ENCODE measurements at regions not wholly inside any gene's neighbourhood (a gene's known extent, or its start where the extent isn't known, plus 50 kb on each side); places are given as distances from the start of the nearest gene placed in this dataset.

DNA sequence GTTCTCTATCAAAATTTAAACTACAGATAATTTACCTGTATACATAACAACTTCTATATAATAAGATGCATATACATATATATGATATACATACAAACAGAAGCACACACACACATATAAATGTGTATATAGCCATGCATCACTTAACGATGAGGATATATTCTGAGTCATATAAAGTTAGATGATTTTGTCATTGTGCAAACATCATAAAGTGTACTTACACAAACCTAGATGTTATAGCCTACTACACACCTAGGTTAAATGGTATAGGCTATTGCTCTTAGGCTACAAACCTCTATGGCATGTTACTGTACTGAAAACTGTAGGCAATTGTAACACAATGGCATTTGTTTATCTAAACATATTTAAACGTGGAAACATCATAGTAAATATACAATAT lies 937.6 kb upstream of the KCND2 start:
- no peak overlapping the region for H3K9ac ChIP-seq (ENCODE audit: low read length)
- no peak overlapping the region for H3K4me3 ChIP-seq (ENCODE audit: low read length)
- no peaks in the 10 kb centered on the region for H3K79me2 ChIP-seq (ENCODE audit: low read length)
- H3K27ac ChIP-seq (ENCODE audit: low read length): no peak overlapping the region
- H3K9me3 ChIP-seq (ENCODE audit: insufficient read depth, low read length): no peaks in the 10 kb centered on the region
- H3K27me3 ChIP-seq (ENCODE audit: low read depth, low read length): no peaks in the 10 kb centered on the region
- H3K4me2 ChIP-seq (ENCODE audit: low read length): no peak overlapping the region
- no peaks in the 10 kb centered on the region for H4K20me1 ChIP-seq (ENCODE audit: insufficient read depth, low read length)
- no peaks in the 10 kb centered on the region for H3K36me3 ChIP-seq (replicated peaks; ENCODE audit: low read depth, low read length)
- no peaks in the 10 kb centered on the region for H3K4me1 ChIP-seq (ENCODE audit: low read length)
- TF ChIP-seq EZH2phosphoT487 (IDR thresholded peaks at IDR 0.05; ENCODE audit: low read depth): no peak
- TF ChIP-seq, protein P1, sequence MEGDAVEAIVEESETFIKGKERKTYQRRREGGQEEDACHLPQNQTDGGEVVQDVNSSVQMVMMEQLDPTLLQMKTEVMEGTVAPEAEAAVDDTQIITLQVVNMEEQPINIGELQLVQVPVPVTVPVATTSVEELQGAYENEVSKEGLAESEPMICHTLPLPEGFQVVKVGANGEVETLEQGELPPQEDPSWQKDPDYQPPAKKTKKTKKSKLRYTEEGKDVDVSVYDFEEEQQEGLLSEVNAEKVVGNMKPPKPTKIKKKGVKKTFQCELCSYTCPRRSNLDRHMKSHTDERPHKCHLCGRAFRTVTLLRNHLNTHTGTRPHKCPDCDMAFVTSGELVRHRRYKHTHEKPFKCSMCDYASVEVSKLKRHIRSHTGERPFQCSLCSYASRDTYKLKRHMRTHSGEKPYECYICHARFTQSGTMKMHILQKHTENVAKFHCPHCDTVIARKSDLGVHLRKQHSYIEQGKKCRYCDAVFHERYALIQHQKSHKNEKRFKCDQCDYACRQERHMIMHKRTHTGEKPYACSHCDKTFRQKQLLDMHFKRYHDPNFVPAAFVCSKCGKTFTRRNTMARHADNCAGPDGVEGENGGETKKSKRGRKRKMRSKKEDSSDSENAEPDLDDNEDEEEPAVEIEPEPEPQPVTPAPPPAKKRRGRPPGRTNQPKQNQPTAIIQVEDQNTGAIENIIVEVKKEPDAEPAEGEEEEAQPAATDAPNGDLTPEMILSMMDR (IDR thresholded peaks at IDR 0.05; ENCODE audit: low read depth, low read length): no peak
- H2AFZ ChIP-seq (ENCODE audit: low read depth, low read length): no peak overlapping the region

DNA sequence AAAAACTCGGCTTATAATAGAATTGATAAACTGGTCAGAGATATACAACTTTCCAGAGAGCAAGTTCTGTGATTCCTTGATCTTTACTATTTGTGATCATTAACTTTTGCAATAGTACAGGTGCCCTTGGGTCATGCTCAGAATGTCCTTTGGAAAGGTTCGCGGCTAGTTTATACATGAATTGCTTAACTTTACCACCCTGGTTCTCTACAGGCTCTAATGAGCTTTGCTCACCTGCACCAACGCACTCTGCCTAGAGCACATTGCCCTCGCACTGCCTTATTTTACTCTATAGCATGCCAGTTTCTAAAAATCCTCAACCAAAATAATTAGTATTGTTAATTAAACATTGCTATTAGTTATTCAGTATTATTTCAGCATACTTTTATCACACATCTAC lies 931.2 kb upstream of the KCND2 start:
- Histone ChIP-seq H4K20me1 (ENCODE audit: insufficient read depth, low read length) (no peaks in the 10 kb centered on the region), H3K9me3 (ENCODE audit: insufficient read depth, low read length) (no peaks in the 10 kb centered on the region), H3K79me2 (ENCODE audit: low read length) (no peaks in the 10 kb centered on the region), H3K4me1 (ENCODE audit: low read length) (no peaks in the 10 kb centered on the region), H3K9ac (ENCODE audit: low read length) (no peak overlapping the region), H3K27me3 (ENCODE audit: low read depth, low read length) (no peaks in the 10 kb centered on the region), H3K4me3 (ENCODE audit: low read length) (no peak overlapping the region), H3K4me2 (ENCODE audit: low read length) (no peak overlapping the region), H3K36me3 (replicated peaks; ENCODE audit: low read depth, low read length) (no peaks in the 10 kb centered on the region), H2AFZ (ENCODE audit: low read depth, low read length) (no peak overlapping the region), H3K27ac (ENCODE audit: low read length) (no peak overlapping the region)
- TF ChIP-seq, protein P1 (IDR thresholded peaks at IDR 0.05; ENCODE audit: low read depth, low read length): no peak
- TF ChIP-seq EZH2phosphoT487 (IDR thresholded peaks at IDR 0.05; ENCODE audit: low read depth): no peak

- no peak overlapping the region for H3K4me3 ChIP-seq (ENCODE audit: low read length)
- H3K4me1 ChIP-seq (ENCODE audit: low read length): no peaks in the 10 kb centered on the region
- H3K36me3 ChIP-seq (replicated peaks; ENCODE audit: low read depth, low read length): no peaks in the 10 kb centered on the region
- H4K20me1 ChIP-seq (ENCODE audit: insufficient read depth, low read length): no peaks in the 10 kb centered on the region
- H2AFZ ChIP-seq (ENCODE audit: low read depth, low read length): no peak overlapping the region
- H3K79me2 ChIP-seq (ENCODE audit: low read length): no peaks in the 10 kb centered on the region
- H3K9me3 ChIP-seq (ENCODE audit: insufficient read depth, low read length): no peaks in the 10 kb centered on the region
- no peaks in the 10 kb centered on the region for H3K27me3 ChIP-seq (ENCODE audit: low read depth, low read length)
- H3K9ac ChIP-seq (ENCODE audit: low read length): no peak overlapping the region
- H3K4me2 ChIP-seq (ENCODE audit: low read length): no peak overlapping the region
- H3K27ac ChIP-seq (ENCODE audit: low read length): no peak overlapping the region
- TF ChIP-seq, protein P1 (IDR thresholded peaks at IDR 0.05; ENCODE audit: low read depth, low read length): no peak
- TF ChIP-seq EZH2phosphoT487 (IDR thresholded peaks at IDR 0.05; ENCODE audit: low read depth): no peak
Observed at GRCh38 chr7:119343289-119343688, 929.7 kb upstream of the KCND2 start.

DNA sequence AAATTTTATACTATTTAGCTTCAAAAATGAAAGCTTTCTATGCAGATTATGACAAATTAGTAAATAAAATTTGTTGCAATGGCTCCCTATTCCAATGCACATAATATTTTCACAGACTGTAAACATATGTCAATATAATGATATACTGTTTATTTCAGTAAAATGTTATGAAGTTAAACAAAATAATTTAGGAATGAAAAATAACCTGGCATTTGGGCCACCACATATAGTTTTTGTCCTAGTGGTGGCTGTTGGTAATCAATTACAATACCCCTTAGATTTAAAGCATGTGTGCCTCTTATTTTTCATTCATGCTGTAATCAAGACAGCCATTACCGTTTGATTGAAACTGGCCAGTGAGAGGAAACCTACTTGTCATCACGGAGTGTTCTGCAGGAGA lies 928.5 kb upstream of the KCND2 start:
- no peaks in the 10 kb centered on the region for H3K4me1 ChIP-seq (ENCODE audit: low read length)
- no peak overlapping the region for H2AFZ ChIP-seq (ENCODE audit: low read depth, low read length)
- no peak for TF ChIP-seq EZH2phosphoT487 (IDR thresholded peaks at IDR 0.05; ENCODE audit: low read depth)
- TF ChIP-seq, protein P1 (IDR thresholded peaks at IDR 0.05; ENCODE audit: low read depth, low read length): no peak
- H3K27ac ChIP-seq (ENCODE audit: low read length): no peak overlapping the region
- H3K9ac ChIP-seq (ENCODE audit: low read length): no peak overlapping the region
- no peaks in the 10 kb centered on the region for H3K79me2 ChIP-seq (ENCODE audit: low read length)
- no peak overlapping the region for H3K4me3 ChIP-seq (ENCODE audit: low read length)
- H3K4me2 ChIP-seq (ENCODE audit: low read length): no peak overlapping the region
- no peaks in the 10 kb centered on the region for H3K9me3 ChIP-seq (ENCODE audit: insufficient read depth, low read length)
- no peaks in the 10 kb centered on the region for H3K27me3 ChIP-seq (ENCODE audit: low read depth, low read length)
- no peaks in the 10 kb centered on the region for H4K20me1 ChIP-seq (ENCODE audit: insufficient read depth, low read length)
- H3K36me3 ChIP-seq (replicated peaks; ENCODE audit: low read depth, low read length): no peaks in the 10 kb centered on the region

All from OCI-LY3 (cell line).